H9 (cell line): ENCODE measurements at regions not wholly inside any gene's neighbourhood (a gene's known extent, or its start where the extent isn't known, plus 50 kb on each side); places are given as distances from the start of the nearest gene placed in this dataset.

Source experiments
- DNase-seq: peaks from one replicate; pipeline ENCODE4 v3.0.0-alpha.2; 2017
- H2AFZ ChIP-seq: one replicate; pipeline ENCODE4 v1.6.1; 2013; ENCODE audit warnings: mild to moderate bottlenecking, low read length, control low read depth, moderate library complexity
- H2AK5ac ChIP-seq: 2 replicates; pipeline ENCODE4 v1.6.1; 2013; ENCODE audit warnings: low read length, control low read depth, mixed read lengths; ENCODE audit not compliant: insufficient read length
- H2BK120ac ChIP-seq: one replicate; pipeline ENCODE4 v1.6.1; 2013; ENCODE audit warnings: low read depth, mild to moderate bottlenecking, low read length, control low read depth, inconsistent platforms; ENCODE audit not compliant: poor library complexity, severe bottlenecking
- H2BK12ac ChIP-seq: 2 replicates; pipeline ENCODE4 v1.6.1; 2013; ENCODE audit warnings: low read length, control low read depth, mixed read lengths, low read depth; ENCODE audit not compliant: insufficient read length
- H2BK15ac ChIP-seq: 2 replicates; pipeline ENCODE4 v1.6.1; 2013; ENCODE audit warnings: low read depth, low read length, control low read depth
- H2BK20ac ChIP-seq: one replicate; pipeline ENCODE4 v1.6.1; 2013; ENCODE audit warnings: low read depth, mild to moderate bottlenecking, low read length, control low read depth, inconsistent platforms; ENCODE audit not compliant: poor library complexity, severe bottlenecking
- H2BK5ac ChIP-seq: 2 replicates; pipeline ENCODE4 v1.6.1; 2013; ENCODE audit warnings: low read length, control low read depth, mixed read lengths; ENCODE audit not compliant: insufficient read length
- H3K14ac ChIP-seq: 2 replicates; pipeline ENCODE4 v1.6.1; 2013; ENCODE audit warnings: low read length, control low read depth; ENCODE audit not compliant: insufficient read depth
- H3K18ac ChIP-seq: 2 replicates; pipeline ENCODE4 v1.6.1; 2013; ENCODE audit warnings: low read depth, mild to moderate bottlenecking, mixed read lengths, low read length, control low read depth; ENCODE audit not compliant: insufficient read length
- H3K23ac ChIP-seq: 2 replicates; pipeline ENCODE4 v1.6.1; 2013; ENCODE audit warnings: low read length, control low read depth, mixed read lengths, low read depth; ENCODE audit not compliant: insufficient read length
- H3K23me2 ChIP-seq: 2 replicates; pipeline ENCODE4 v1.6.1; 2013; ENCODE audit warnings: low read depth, mild to moderate bottlenecking, mixed read lengths, low read length, control low read depth; ENCODE audit not compliant: insufficient read length, poor library complexity, severe bottlenecking
- H3K27ac ChIP-seq: 2 replicates; pipeline ENCODE4 v1.5.1; 2013; ENCODE audit warnings: low read length, control low read depth, mixed read lengths, low read depth; ENCODE audit not compliant: insufficient read length
- H3K27me3 ChIP-seq: 2 replicates; pipeline ENCODE4 v1.6.1; 2013; ENCODE audit warnings: low read length, control low read depth, inconsistent platforms; ENCODE audit not compliant: insufficient read depth
- H3K4ac ChIP-seq: 2 replicates; pipeline ENCODE4 v1.6.1; 2013; ENCODE audit warnings: low read depth, mild to moderate bottlenecking, control low read depth, inconsistent platforms, low read length, moderate library complexity
- H3K4me1 ChIP-seq: 2 replicates; pipeline ENCODE4 v1.6.1; 2013; ENCODE audit warnings: low read length, control low read depth, inconsistent platforms; ENCODE audit not compliant: insufficient read depth
- H3K4me2 ChIP-seq: 2 replicates; pipeline ENCODE4 v1.6.1; 2013; ENCODE audit warnings: low read length, control low read depth, mixed read lengths; ENCODE audit not compliant: insufficient read length, insufficient read depth
- H3K56ac ChIP-seq: 2 replicates; pipeline ENCODE4 v1.6.1; 2013; ENCODE audit warnings: low read depth, mild to moderate bottlenecking, mixed read lengths, low read length, control low read depth; ENCODE audit not compliant: insufficient read length
- H3K79me1 ChIP-seq: 2 replicates; pipeline ENCODE4 v1.6.1; 2013; ENCODE audit warnings: low read depth, mild to moderate bottlenecking, moderate library complexity, low read length, control low read depth, inconsistent platforms; ENCODE audit not compliant: insufficient read depth, poor library complexity, severe bottlenecking
- H3K79me2 ChIP-seq: 2 replicates; pipeline ENCODE4 v1.6.1; 2013; ENCODE audit warnings: low read length, control low read depth, inconsistent platforms; ENCODE audit not compliant: insufficient read depth
- H3K9ac ChIP-seq: 2 replicates; pipeline ENCODE4 v1.6.1; 2013; ENCODE audit warnings: low read length, control low read depth, mixed read lengths; ENCODE audit not compliant: insufficient read length; ENCODE audit errors: extremely low read depth
- H3K9me3 ChIP-seq: one replicate; pipeline ENCODE4 v1.6.1; 2013; ENCODE audit warnings: low read depth, low read length, inconsistent platforms; ENCODE audit not compliant: control insufficient read depth
- H3T11ph ChIP-seq: one replicate; pipeline ENCODE4 v1.6.1; 2013; ENCODE audit warnings: mild to moderate bottlenecking, low read length, control low read depth, inconsistent platforms
- H4K20me1 ChIP-seq: one replicate; pipeline ENCODE4 v1.6.1; 2013; ENCODE audit not compliant: control insufficient read depth, insufficient read length, insufficient read depth
- H4K5ac ChIP-seq: 2 replicates; pipeline ENCODE4 v1.6.1; 2013; ENCODE audit warnings: low read depth, mild to moderate bottlenecking, mixed read lengths, low read length, control low read depth; ENCODE audit not compliant: insufficient read length
- H4K8ac ChIP-seq: replicated peaks from 2 replicates; pipeline ENCODE4 v1.6.1; 2013; ENCODE audit warnings: low read length, control low read depth, mixed read lengths, low read depth; ENCODE audit not compliant: insufficient read length
- H4K91ac ChIP-seq: 2 replicates; pipeline ENCODE4 v1.6.1; 2013; ENCODE audit warnings: low read depth, mild to moderate bottlenecking, moderate library complexity, mixed read lengths, low read length, control low read depth; ENCODE audit not compliant: insufficient read length
- H3K27ac Mint-ChIP-seq, 3 experiments: 2 replicates in 2 of 3; 3 replicates in 1 of 3; pipeline ENCODE4 v1.8.0; 2020 to 2021; ENCODE audit warnings: mixed read lengths in 3 of 3, mild to moderate bottlenecking in 1 of 3, moderate library complexity in 1 of 3
- H3K27me3 Mint-ChIP-seq: 2 replicates; pipeline ENCODE4 v1.8.0; 2021; ENCODE audit warnings: low read depth, mild to moderate bottlenecking, moderate library complexity, mixed read lengths
- H3K36me3 Mint-ChIP-seq, 3 experiments: 2 replicates in 2 of 3; 3 replicates in 1 of 3; pipeline ENCODE4 v1.8.0; 2020 to 2021; ENCODE audit warnings: low read depth in 3 of 3, mixed read lengths in 3 of 3; ENCODE audit not compliant: insufficient read depth in 1 of 3
- H3K4me1 Mint-ChIP-seq, 2 experiments: 2 replicates each; pipeline ENCODE4 v1.8.0; 2020; ENCODE audit warnings: mixed read lengths in 2 of 2
- H3K4me3 Mint-ChIP-seq, 2 experiments: 2 replicates in 1 of 2; 3 replicates in 1 of 2; pipeline ENCODE4 v1.8.0; 2020 to 2021; ENCODE audit warnings: mild to moderate bottlenecking in 2 of 2, mixed read lengths in 2 of 2, moderate library complexity in 1 of 2
- H3K9me3 Mint-ChIP-seq, 2 experiments: 2 replicates in 1 of 2; 3 replicates in 1 of 2; pipeline ENCODE4 v1.8.0; 2020; ENCODE audit warnings: mild to moderate bottlenecking in 2 of 2, mixed read lengths in 2 of 2, moderate library complexity in 1 of 2
- CTCF ChIP-seq: fragments of 200-600 bp; sonication (generic); conservative IDR thresholded peaks from 3 replicates; pipeline ENCODE4 v1.8.0; 2021; ENCODE audit warnings: antibody characterized with exemption, mild to moderate bottlenecking
- WGBS: extraction: QIAGEN DNeasy Blood & Tissue Kit; methylation state at CpG from one replicate; pipeline ENCODE4 v1.1.7; 2013; ENCODE audit warnings: missing lambda C conversion rate, low lambda C conversion rate, mixed read lengths; ENCODE audit not compliant: insufficient read length; ENCODE audit errors: extremely low coverage; 5-methylcytosine and 5-hydroxymethylcytosine counted together

DNA sequence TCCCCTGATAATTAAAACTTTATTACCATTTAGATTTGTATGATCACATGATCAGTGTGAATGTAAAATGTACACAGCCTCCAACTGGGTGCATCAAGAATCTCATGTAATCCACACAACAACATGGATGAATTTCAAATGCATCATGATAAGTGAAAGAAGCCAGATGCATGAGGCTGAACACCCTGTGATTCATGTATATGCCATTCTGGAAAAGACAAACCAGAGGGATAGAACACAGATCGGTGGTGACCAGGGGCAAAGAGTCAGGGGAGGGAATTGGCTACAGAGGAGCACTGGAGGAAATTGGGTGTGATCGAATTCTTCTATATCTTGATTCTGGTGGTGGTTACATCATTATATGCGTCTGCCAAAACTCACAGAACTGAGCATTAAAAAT is 170.7 kb upstream of the SLC24A3 start:
- H3K23ac ChIP-seq = no peak overlapping the region
- no peaks in the 10 kb centered on the region for H3K9me3 ChIP-seq
- H3K9me3 Mint-ChIP-seq = no peaks in the 10 kb centered on the region
- no peaks in the 10 kb centered on the region for H3K79me2 ChIP-seq
- H3K56ac ChIP-seq = no peak overlapping the region
- H3K4me1 Mint-ChIP-seq = peaks cover 4 to 5% of the 10 kb centered on the region in 2 experiments; a peak in 1 of 4 replicates
- no peak overlapping the region for H2BK5ac ChIP-seq
- no peak for DNase-seq
- no peak overlapping the region for H2BK120ac ChIP-seq
- no peak overlapping the region for H3K4ac ChIP-seq
- H3K79me1 ChIP-seq = no peaks in the 10 kb centered on the region
- H4K20me1 ChIP-seq = no peaks in the 10 kb centered on the region
- no peak overlapping the region for H3K9ac ChIP-seq
- H2BK20ac ChIP-seq = no peak overlapping the region
- no peaks in the 10 kb centered on the region for H3K36me3 Mint-ChIP-seq
- no peak overlapping the region for H2AFZ ChIP-seq
- H4K91ac ChIP-seq = no peak overlapping the region
- H3K27me3 Mint-ChIP-seq = peaks cover 7% of the 10 kb centered on the region
- H3K4me3 Mint-ChIP-seq = no peak overlapping the region
- no peak overlapping the region for H3K4me2 ChIP-seq
- no peak overlapping the region for H4K8ac ChIP-seq
- no peak overlapping the region for H2BK12ac ChIP-seq
- no peak overlapping the region for H4K5ac ChIP-seq
- no peak overlapping the region for H3T11ph ChIP-seq
- H3K4me1 ChIP-seq = no peaks in the 10 kb centered on the region
- no peak overlapping the region for H3K18ac ChIP-seq
- H3K27me3 ChIP-seq = no peaks in the 10 kb centered on the region
- no peak overlapping the region for H2AK5ac ChIP-seq
- H3K27ac Mint-ChIP-seq = no peak overlapping the region
- no peak overlapping the region for H3K14ac ChIP-seq
- H3K23me2 ChIP-seq = no peaks in the 10 kb centered on the region
- H2BK15ac ChIP-seq = no peak overlapping the region
- H3K27ac ChIP-seq = no peak overlapping the region
- TF ChIP-seq CTCF = no peak
- WGBS = no CpG with 5 or more reads among the region's 3 CpGs
